ENCODE measurements at regions not wholly inside any gene's neighbourhood (a gene's known extent, or its start where the extent isn't known, plus 50 kb on each side); places are given as distances from the start of the nearest gene placed in this dataset.
A peak's percentile ranks its signal among the peaks of the same experiment; 100 is the strongest.

- H3K4me3 ChIP-seq = no peak overlapping the region
- no peaks in the 10 kb centered on the region for H3K27me3 ChIP-seq (replicated peaks; ENCODE audit: insufficient read depth)
- no peaks in the 10 kb centered on the region for H3K9me3 ChIP-seq
- no peaks in the 10 kb centered on the region for H3K36me3 ChIP-seq
- no peak for DNase-seq (ENCODE audit: low spot score)
- no peaks in the 10 kb centered on the region for H3K4me1 ChIP-seq (replicated peaks)
- TF ChIP-seq CTCF (IDR thresholded peaks at IDR 0.05) (no peak), POLR2AphosphoS5 (IDR thresholded peaks at IDR 0.05) (peak; percentile 46)
- intact Hi-C loops (cut with DNase I) = no loop called here
- WGBS = 44% methylated on average over 18 of the region's 22 CpGs
- peak overlapping the region in 1 of 2 donors; percentile 42 for H3K27ac ChIP-seq
Measured at GRCh38 chr6:41451515-41452163, 94.5 kb upstream of the FOXP4 start.

- Histone ChIP-seq H3K9me3 (no peaks in the 10 kb centered on the region), H3K4me1 (replicated peaks) (peaks cover 3% of the 10 kb centered on the region), H3K27me3 (replicated peaks; ENCODE audit: insufficient read depth) (no peaks in the 10 kb centered on the region), H3K27ac (no peak overlapping the region), H3K4me3 (no peak overlapping the region), H3K36me3 (no peaks in the 10 kb centered on the region)
- 85% methylated on average over 4 of the region's 4 CpGs for WGBS
- intact Hi-C loops (cut with DNase I) = no loop called here
- TF ChIP-seq POLR2AphosphoS5 (IDR thresholded peaks at IDR 0.05) (no peak), POLR2A (IDR thresholded peaks at IDR 0.05) (no peak), CTCF (IDR thresholded peaks at IDR 0.05) (no peak)
- DNase-seq (ENCODE audit: low spot score) = no peak
Measured at GRCh38 chr6:41452763-41453162, 93.4 kb upstream of the FOXP4 start.

GRCh38 chr6:41453244-41453643, 92.9 kb upstream of the FOXP4 start:
- intact Hi-C loops (cut with DNase I) = no loop called here
- H3K4me3 ChIP-seq = no peak overlapping the region
- TF ChIP-seq POLR2AphosphoS5 (IDR thresholded peaks at IDR 0.05) (no peak), POLR2A (IDR thresholded peaks at IDR 0.05) (no peak), CTCF (IDR thresholded peaks at IDR 0.05) (no peak)
- no peaks in the 10 kb centered on the region for H3K9me3 ChIP-seq
- H3K4me1 ChIP-seq (replicated peaks) = peaks cover 3% of the 10 kb centered on the region
- WGBS = 82% methylated on average over 13 of the region's 13 CpGs
- H3K27ac ChIP-seq = no peak overlapping the region
- no peak for DNase-seq (ENCODE audit: low spot score)
- no peaks in the 10 kb centered on the region for H3K27me3 ChIP-seq (replicated peaks; ENCODE audit: insufficient read depth)
- no peaks in the 10 kb centered on the region for H3K36me3 ChIP-seq

GRCh38 chr6:41454189-41454789, 91.9 kb upstream of the FOXP4 start:
- Histone ChIP-seq H3K4me3 (no peak overlapping the region), H3K36me3 (no peaks in the 10 kb centered on the region), H3K27me3 (replicated peaks; ENCODE audit: insufficient read depth) (no peaks in the 10 kb centered on the region), H3K27ac (no peak overlapping the region), H3K4me1 (replicated peaks) (peaks cover 3% of the 10 kb centered on the region), H3K9me3 (no peaks in the 10 kb centered on the region)
- TF ChIP-seq POLR2A (IDR thresholded peaks at IDR 0.05) (no peak), CTCF (IDR thresholded peaks at IDR 0.05) (no peak), POLR2AphosphoS5 (IDR thresholded peaks at IDR 0.05) (no peak)
- DNase-seq (ENCODE audit: low spot score) = no peak
- WGBS = 94% methylated on average over 9 of the region's 9 CpGs
- intact Hi-C loops (cut with DNase I) = no loop called here

- Histone ChIP-seq H3K9me3 (no peaks in the 10 kb centered on the region), H3K36me3 (no peaks in the 10 kb centered on the region), H3K27me3 (replicated peaks; ENCODE audit: insufficient read depth) (no peaks in the 10 kb centered on the region), H3K4me3 (no peak overlapping the region), H3K27ac (no peak overlapping the region), H3K4me1 (replicated peaks) (peaks cover 3% of the 10 kb centered on the region)
- WGBS = 88% methylated on average over 2 of the region's 2 CpGs
- intact Hi-C loops (cut with DNase I) = loop anchor here (5.0 kb wide), 2 partner anchors 33 to 83 kb away; no protein-coding TSS in a partner anchor
- DNase-seq (ENCODE audit: low spot score) = no peak
- TF ChIP-seq POLR2A (IDR thresholded peaks at IDR 0.05) = no peak
- TF ChIP-seq POLR2AphosphoS5 (IDR thresholded peaks at IDR 0.05) = no peak
- TF ChIP-seq CTCF (IDR thresholded peaks at IDR 0.05) = no peak
Measured at GRCh38 chr6:41455410-41455809, 90.8 kb upstream of the FOXP4 start.
